NCI-H69 (cell line): ENCODE measurements at regions not wholly inside any gene's neighbourhood (a gene's known extent, or its start where the extent isn't known, plus 50 kb on each side); places are given as distances from the start of the nearest gene placed in this dataset.
"Not testable (repeated sequence)": the region's sequence is repeated elsewhere in the genome, so short reads cannot be mapped to it uniquely, and the experiment has no call there.

Experiments
- DNase-seq: peaks from one replicate; lab custom pipeline; 2025; lab: John Stamatoyannopoulos, UW

DNA sequence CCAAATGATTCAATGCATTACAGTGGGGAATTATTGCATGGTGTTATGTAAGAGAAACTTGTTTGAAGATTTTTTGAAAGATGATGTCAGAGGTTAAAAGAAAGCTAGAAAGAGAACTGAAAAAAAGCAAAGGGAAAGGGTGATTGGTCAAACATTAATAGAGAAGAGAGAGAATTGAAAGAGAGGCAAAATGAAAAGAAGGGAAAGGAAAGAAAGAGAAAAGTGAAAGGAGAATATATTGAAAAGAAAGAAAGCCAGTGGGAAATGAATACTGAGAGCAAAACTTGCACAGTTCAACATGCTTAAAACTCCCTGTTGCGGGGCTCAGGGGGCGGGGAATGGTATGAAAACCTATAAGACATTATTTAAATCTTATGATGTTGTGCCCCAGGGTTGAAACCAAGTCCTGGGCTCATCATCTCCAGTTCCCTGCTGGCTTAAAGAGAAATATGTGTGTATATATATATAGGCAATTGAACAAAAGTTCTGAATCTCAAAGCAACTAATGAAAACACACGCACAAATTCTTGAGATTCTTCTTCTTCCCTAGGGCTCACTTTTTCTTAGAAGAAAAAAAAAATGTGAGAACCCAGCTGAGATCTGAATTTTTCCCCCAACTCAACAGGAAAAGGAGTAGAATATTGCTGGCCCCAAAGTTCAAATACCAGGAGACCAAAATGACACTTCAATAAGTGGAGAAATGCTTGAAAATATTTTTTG, 2045.9 kb upstream of the CELF4 start:
- DNase-seq, result no peak

DNA sequence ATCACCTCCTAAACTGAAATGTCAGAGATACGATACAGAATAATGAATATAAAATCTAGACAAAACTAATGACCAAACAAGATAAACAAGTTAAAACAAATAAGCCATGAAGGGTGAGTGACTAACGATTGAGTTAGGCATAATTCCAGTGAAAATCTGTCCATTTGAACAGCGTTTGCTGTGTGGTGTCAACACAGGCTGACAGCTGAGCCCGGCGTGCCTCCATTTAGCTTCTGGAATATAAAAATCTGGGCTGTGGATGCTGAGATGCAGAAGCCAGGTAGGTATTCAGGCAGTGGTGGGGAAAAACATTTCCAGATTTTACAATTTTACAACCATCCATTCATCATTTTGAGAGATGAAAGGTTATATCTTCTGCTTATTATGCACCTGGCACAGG, 2041.4 kb upstream of the CELF4 start:
- DNase-seq, result peak; percentile 52

- DNase-seq, result no peak
These were observed 2039.2 kb upstream of the CELF4 start for GRCh38 chr18:39604836-39605235.

DNA sequence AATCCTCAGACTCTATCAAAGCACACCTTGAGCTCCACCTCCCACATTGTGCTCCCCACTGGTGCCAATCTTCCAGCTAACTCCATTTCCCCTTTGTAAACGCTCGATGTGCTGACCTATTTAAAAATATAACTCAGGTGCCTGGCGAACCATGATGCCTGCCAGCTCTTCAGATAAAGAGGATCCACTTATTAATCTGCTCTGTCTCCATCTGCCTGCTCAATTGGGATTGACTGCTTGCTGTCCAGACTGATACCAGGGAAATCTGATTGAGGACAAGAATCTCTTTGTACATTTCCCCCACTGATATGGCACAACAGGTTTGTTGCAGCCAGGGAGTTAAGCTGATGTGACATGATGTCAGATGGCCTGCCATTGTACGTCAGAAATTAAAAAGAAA, 2036.5 kb upstream of the CELF4 start:
- no peak for DNase-seq

- DNase-seq, result no peak
These were observed 2035.3 kb upstream of the CELF4 start for GRCh38 chr18:39600894-39601293.

DNA sequence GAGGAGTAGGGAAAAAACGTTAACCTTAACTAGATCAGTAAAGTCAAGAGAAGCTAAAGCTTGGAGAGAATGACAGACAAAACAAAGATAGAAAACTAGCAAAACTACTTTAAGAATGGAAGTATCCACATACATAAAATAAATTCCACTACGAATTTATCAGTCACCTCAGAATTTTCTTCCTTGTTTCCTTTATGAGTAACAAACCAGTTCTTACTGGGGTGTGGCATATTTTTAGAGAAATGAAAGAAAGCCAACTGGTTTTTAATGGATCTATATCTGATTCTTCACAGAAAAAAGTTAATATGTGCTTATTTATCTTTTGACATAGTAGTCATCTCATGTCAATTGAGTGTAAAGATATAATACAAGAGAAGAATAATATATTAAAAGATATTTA, 2033.7 kb upstream of the CELF4 start:
- DNase-seq, result no peak

GRCh38 chr18:39596891-39597290, 2031.3 kb upstream of the CELF4 start:
- peak; percentile 93 for DNase-seq

DNA sequence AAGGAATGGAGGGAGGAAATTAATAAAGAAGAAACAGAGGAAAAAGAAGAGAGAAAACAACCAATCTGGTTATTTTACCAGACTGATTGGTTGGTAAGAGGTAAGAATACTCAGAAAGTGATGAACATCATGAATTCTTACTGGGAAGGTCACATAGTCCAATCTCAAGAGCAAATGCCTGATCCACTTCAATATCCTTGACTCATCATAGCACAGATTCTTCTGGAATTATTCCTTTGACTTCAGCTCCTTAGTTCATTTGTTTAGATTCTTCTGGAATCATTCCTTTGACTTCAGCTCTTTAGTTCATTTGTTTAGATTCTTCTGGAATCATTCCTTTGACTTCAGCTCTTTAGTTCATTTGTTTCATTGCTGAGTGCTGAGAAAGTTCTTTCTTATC, 2030.6 kb upstream of the CELF4 start:
- DNase-seq, result no peak

DNA sequence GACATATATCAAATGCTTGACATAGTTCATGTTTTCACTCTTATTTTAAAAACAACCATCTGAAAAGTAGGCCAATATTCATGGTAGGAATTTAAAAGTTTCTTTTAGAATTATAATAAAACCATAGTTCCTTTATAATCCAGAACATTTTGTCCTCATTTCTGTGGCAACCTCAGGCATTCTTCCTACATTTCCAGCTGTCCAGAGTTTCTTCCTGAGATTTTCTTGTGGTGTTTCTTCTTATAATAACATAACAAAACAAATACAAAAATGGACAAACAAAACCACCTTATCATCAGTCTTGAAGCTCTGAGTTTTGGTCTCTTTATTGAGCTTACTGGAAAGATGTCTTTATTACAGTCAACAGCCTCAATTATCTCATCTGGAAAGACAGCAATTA, 2028.6 kb upstream of the CELF4 start:
- no peak for DNase-seq

DNA sequence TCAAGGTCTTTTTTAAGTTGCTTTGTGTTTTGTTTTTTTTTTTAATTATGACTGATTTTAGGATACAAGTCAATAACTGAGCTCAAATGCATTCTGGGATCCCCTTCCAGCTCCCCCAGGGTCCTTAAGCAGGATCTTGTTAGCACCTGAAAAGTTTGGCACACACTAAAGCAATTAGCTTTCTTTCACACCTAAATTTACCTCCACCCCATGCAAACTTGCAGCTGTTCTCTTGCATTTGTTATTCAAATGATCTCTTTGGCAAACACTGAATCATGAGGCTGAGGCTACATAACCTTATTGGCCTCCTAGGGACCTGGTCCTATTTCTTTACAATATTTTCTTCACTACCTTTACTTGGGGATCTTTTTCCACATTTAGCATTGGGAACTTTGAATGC, 2026.1 kb upstream of the CELF4 start:
- peak; percentile 92 for DNase-seq

DNA sequence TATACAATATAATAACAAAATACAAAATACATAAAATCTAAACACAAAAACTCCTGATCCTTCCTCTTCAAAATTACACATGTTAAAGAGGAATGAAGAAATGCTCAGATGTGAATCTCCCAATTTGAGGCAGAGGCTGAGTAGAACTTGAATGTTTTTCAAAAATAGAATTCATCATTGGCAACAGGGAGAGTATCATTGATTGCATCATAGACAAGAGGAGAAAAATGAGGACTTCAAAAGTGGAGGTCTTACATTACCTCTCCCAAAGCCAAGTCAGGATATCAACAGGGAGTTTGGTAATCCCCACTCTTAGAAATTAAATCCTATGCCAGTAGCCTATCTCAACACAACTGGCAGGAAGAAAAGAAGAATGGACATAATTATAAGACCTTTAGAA, 2023.9 kb upstream of the CELF4 start:
- DNase-seq, result no peak

GRCh38 chr18:39587586-39587985, 2022.0 kb upstream of the CELF4 start:
- DNase-seq, result peak; percentile 44

- DNase-seq, result no peak
These were observed 2021.1 kb upstream of the CELF4 start for GRCh38 chr18:39586741-39587140.

DNA sequence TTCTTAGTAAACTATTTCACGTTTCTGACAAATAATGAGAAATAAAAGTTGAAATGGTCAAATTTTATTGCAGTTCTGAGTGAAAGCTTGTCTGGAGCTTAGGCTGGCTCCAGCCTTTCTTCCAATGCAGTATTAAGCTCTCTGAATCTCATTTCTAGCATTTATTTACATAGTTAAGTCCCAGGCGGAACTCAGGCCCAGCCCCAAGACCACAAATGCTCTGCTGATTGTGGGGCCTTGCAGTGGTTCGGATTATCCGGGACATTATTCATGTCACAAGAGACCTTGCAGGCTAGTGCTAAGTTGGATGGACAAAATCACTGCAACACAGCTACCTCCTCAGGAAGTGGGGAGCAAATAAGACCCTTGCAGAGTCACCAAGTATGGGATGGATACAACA, 2009.3 kb upstream of the CELF4 start:
- DNase-seq, result no peak

- peak; percentile 58 for DNase-seq
These were observed 2005.9 kb upstream of the CELF4 start for GRCh38 chr18:39571511-39571910.

GRCh38 chr18:39565551-39566230, 2000.1 kb upstream of the CELF4 start:
- not testable (repeated sequence) for DNase-seq

DNA sequence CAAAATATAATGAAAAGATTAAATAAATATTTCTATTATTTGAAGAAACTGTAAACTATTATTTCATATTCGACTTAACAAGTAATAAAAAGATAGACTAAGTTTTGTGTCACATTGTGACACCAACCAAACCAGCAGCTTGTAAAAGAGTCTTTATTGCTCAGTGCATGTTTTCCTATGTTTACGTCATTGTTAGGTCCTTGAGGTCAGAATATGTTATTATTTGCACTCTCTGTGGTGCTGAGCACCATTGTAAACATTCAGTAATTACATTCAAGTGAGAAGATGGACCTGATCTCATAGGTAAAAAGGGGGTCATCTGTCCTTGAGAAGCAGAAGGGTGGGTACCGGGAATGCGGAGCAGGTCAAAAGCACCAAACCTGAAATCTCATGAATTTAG, 1999.1 kb upstream of the CELF4 start:
- peak; percentile 42 for DNase-seq

DNA sequence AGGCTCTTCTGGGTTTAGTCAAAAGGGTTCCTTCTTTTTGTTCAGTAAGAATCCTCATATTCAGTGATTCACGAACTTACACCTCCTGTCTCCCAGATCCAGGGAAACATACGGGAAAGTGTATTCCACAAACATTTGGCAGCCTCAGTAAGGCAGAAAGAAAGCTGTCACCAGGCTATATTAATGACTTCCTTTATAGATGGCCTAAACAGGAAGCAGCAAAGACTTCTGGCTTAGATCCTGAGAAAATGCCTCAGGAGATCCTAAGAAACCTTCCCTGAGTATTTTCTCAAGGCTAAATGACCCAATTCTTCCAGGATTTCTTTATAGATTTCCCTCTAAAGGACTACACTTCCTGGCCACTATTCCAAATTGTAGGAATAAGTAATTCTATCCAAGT, 1995.5 kb upstream of the CELF4 start:
- DNase-seq, result peak; percentile 36

GRCh38 chr18:39558658-39559057, 1993.1 kb upstream of the CELF4 start:
- no peak for DNase-seq

DNA sequence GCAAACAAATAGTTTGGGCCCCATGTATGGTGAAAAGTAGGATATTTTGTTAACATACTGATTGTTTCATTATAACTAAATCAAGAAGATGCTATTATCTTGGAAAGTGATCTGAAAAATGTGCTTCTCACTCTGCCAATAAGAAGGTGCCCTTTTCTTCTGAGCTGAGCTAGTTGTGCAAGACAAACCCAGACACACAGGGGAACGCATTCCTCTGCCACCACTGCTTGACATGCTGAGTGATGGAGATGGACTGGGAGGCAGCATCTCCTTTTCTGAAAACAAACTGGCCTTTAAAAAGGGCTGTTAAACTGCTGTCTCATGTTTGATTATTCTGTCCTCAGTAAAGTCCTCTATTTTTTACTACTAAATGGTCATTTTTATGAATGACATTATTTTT, 1989.9 kb upstream of the CELF4 start:
- DNase-seq, result no peak

DNA sequence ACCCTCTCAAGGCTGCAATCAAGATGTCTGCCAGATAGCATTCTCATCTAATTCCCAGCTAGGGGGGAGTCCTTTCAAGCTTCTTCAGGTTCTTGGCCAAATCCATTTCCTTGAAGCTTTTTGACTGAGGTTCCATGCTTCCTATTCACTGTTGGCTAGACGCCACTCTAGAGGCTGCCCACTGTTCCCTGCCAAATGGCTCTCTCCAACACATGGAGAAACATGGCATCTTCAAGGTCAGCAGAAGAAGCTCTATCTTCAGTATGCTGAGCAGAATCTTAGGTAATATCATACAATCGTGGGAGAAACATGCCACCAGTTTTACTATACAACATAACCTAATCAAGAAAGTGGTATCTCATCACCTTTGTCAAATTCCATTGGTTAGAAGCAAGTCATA, 1985.1 kb upstream of the CELF4 start:
- DNase-seq, result no peak

DNA sequence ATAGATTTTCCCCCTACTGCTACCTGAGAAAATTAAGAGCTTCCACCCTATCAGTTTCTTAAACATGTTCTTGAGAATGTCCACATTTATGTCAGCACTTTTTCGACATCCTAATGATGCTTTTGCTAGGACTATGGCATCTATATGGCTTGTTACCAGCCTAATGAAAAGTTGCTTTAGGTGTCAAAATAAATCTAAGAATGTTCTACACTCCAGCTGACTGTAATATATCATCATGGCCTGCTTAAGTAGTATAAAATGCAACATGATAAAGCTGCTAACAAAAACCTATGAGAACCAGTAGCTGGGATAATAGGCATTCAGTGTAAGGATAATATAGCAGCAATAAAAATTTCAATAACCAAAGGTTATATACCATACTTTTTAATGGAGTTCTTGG, 1983.5 kb upstream of the CELF4 start:
- DNase-seq, result no peak

- DNase-seq, result no peak
These were observed 1966.1 kb upstream of the CELF4 start for GRCh38 chr18:39531659-39532058.

DNA sequence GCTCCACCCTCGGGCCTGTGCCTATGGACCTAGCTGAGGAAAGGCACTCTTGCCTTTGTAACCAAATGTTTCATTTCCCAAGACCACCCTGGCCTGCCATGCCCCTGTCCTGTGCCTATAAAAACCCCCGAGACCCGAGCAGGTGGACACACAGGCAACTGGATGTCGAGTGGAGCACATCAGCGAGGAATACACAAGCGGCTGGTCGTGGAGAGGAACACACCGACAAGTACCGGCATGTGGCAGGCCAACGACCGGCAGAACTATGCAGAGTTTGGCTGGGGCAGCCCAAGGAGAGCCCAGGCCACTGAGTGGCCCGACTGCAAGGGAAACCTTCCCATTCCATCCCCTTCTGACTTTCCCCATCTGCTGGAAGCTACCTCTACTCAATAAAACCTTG, 1963.8 kb upstream of the CELF4 start:
- DNase-seq, result no peak
